Pancreas (tissue), 10 donors: ENCODE measurements at regions not wholly inside any gene's neighbourhood (a gene's known extent, or its start where the extent isn't known, plus 50 kb on each side); places are given as distances from the start of the nearest gene placed in this dataset.

Experiments used
- ATAC-seq, 4 donors: fragments of 200-7000 bp; cut with Tn5 transposase; one replicate each; pipeline versions ENCODE4 v1.8.0 to v1.9.1; 2020; ENCODE audit warnings: mild to moderate bottlenecking in 4 of 4, moderate library complexity in 4 of 4
- DNase-seq, 6 donors: peaks; one replicate each; pipeline ENCODE4 v3.0.0-alpha.2; 2020
- FAIRE-seq: peaks from 2 replicates; lab custom pipeline; 2012; peaks lifted over from hg19 to GRCh38; lab: Jason Lieb, UNC
- H3K27ac ChIP-seq, 4 donors: fragments of 200-600 bp; sonication (generic); 1 replicate in 3 of 4; 2 replicates in 1 of 4; pipeline versions ENCODE4 v1.5.0 to v1.8.0; 2020
- H3K27me3 ChIP-seq, 4 donors: fragments of 200-600 bp; one replicate each; pipeline ENCODE4 v1.8.0; 2021
- H3K36me3 ChIP-seq, 3 donors: fragments of 200-600 bp; sonication (generic) in 1 of 3; one replicate each; pipeline versions ENCODE4 v1.5.0 to v1.8.0; 2020 to 2021
- H3K4me1 ChIP-seq, 3 donors: fragments of 200-600 bp; one replicate each; pipeline ENCODE4 v1.8.0; 2021
- H3K4me3 ChIP-seq, 4 donors: fragments of 200-600 bp; sonication (generic) in 2 of 4; one replicate each; pipeline versions ENCODE4 v1.5.0 to v1.8.0; 2020 to 2021
- H3K9me3 ChIP-seq, 4 donors: fragments of 200-600 bp; one replicate each; pipeline ENCODE4 v1.8.0; 2021
- WGBS, 2 donors: extraction: QIAGEN DNeasy Blood & Tissue Kit; methylation state at CpG; one replicate each; pipeline ENCODE4 v1.1.7; 2013; 5-methylcytosine and 5-hydroxymethylcytosine counted together
- intact Hi-C, 3 donors: fragments of 100-400 bp; cut with DNase I; formaldehyde crosslinking; loops; one replicate each; pipeline versions ENCODE4 v1.11.1 to v1.14.2; 2022
- TF ChIP-seq, protein P1 (sequence below), 4 donors: fragments of 200-600 bp; sonication (generic) in 3 of 4; IDR thresholded peaks; one replicate each; pipeline versions ENCODE4 v1.5.0 to v1.8.0; 2021; ENCODE audit warnings: antibody characterized with exemption in 4 of 4
- donor health status: healthy with polysubstance abuse.
- donor health status: DM: no; HTN: no; CAD: no; lungs with moderate emphysema.
- donor health status: DM: no; HTN: no; CAD: no.
- donor health status: control.
- donor health status: control.
- donor health status: Bipolar disorder and iron deficiency.
- donor health status: DM: yes; HTN: yes; CAD: no.
- donor health status: DM: no; HTN: no; CAD: no.
- donor health status: DM: no; HTN: no; CAD: no.
- donor health status: DM: yes; HTN: yes; CAD: no.

DNA sequence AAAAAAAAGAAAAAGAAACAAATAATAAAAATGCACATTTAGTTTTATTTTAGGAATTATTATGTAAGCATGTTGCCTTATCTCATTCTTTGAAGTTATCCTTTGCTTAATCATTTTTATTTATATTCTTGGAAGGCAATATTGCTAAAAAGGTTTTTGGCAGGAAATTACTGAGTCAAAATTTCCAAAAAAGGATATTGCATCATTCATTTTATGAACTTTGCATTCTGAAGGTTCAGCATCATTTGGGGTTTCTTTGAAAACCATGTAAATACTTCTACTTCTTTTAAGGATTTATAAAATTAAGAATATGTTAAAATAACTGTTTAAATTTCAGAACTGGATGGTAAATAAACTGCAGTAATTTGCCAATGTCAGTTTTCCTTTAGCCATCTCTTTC is 94.2 kb upstream of the CTNND2 start:
- no peaks in the 10 kb centered on the region for H3K36me3 ChIP-seq
- H3K9me3 ChIP-seq: no peaks in the 10 kb centered on the region
- no peak overlapping the region for H3K4me3 ChIP-seq
- DNase-seq (no peak), ATAC-seq (no peak), FAIRE-seq (no peak)
- TF ChIP-seq, protein P1, sequence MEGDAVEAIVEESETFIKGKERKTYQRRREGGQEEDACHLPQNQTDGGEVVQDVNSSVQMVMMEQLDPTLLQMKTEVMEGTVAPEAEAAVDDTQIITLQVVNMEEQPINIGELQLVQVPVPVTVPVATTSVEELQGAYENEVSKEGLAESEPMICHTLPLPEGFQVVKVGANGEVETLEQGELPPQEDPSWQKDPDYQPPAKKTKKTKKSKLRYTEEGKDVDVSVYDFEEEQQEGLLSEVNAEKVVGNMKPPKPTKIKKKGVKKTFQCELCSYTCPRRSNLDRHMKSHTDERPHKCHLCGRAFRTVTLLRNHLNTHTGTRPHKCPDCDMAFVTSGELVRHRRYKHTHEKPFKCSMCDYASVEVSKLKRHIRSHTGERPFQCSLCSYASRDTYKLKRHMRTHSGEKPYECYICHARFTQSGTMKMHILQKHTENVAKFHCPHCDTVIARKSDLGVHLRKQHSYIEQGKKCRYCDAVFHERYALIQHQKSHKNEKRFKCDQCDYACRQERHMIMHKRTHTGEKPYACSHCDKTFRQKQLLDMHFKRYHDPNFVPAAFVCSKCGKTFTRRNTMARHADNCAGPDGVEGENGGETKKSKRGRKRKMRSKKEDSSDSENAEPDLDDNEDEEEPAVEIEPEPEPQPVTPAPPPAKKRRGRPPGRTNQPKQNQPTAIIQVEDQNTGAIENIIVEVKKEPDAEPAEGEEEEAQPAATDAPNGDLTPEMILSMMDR (IDR thresholded peaks at IDR 0.05): no peak
- no peak overlapping the region for H3K27ac ChIP-seq
- intact Hi-C loops: no loop called here
- H3K4me1 ChIP-seq: no peaks in the 10 kb centered on the region
- no peaks in the 10 kb centered on the region for H3K27me3 ChIP-seq

DNA sequence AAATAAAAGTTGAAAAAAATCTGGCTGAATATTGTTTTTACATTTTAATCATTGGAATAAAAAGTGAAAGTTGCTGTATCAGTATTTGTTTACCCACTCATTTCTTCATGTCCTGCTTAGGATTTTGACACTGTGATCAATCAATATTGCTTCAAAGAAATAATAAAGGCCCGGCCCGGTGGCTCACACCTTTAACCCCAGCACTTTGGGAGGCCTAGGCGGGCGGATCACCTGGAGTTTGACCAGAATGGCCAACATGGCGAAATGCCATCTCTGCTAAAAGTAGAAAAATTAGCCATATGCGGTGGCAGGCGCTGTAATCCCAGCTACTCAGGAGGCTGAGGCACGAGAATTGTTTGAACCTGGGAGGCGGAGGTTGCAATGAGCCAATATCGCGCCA is 93.7 kb upstream of the CTNND2 start:
- WGBS, 2 donors: 88 to 89% methylated on average over 11 of the region's 11 CpGs

DNA sequence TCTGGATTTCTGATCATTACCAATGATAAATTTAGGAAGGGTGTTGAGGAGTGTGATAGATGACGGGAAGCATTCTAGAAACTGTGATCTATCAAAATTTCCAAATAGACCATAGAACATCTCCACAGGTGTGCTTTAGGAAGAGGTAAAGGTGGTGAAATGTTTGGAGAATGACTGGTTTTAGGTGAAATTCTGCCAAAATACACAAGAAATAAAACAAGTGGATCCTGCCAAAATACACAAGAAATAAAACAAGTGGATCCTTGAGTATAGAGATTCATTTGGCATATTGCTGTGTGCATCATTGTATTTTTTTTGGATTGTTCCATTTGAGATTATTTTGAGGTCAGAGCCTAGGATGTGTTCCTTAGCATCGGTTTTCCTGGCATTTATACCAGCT is 88.3 kb upstream of the CTNND2 start:
- 66 to 90% methylated on average over 2 of the region's 2 CpGs for WGBS, 2 donors
- intact Hi-C loops: no loop called here
- Histone ChIP-seq H3K4me3 (no peak overlapping the region), H3K27me3 (no peaks in the 10 kb centered on the region), H3K4me1 (no peaks in the 10 kb centered on the region), H3K9me3 (no peaks in the 10 kb centered on the region), H3K36me3 (no peaks in the 10 kb centered on the region), H3K27ac (no peak overlapping the region)
- ATAC-seq (no peak), FAIRE-seq (no peak), DNase-seq (no peak)
- TF ChIP-seq, protein P1 (IDR thresholded peaks at IDR 0.05): no peak

More for the DNA sequence above, 93.7 kb upstream of the CTNND2 start:
- intact Hi-C loops: no loop called here
- no peaks in the 10 kb centered on the region for H3K4me1 ChIP-seq
- no peaks in the 10 kb centered on the region for H3K27me3 ChIP-seq
- DNase-seq (no peak), FAIRE-seq (no peak), ATAC-seq (no peak)
- H3K4me3 ChIP-seq: no peak overlapping the region
- H3K36me3 ChIP-seq: no peaks in the 10 kb centered on the region
- no peaks in the 10 kb centered on the region for H3K9me3 ChIP-seq
- H3K27ac ChIP-seq: no peak overlapping the region
- TF ChIP-seq, protein P1 (IDR thresholded peaks at IDR 0.05): no peak

DNA sequence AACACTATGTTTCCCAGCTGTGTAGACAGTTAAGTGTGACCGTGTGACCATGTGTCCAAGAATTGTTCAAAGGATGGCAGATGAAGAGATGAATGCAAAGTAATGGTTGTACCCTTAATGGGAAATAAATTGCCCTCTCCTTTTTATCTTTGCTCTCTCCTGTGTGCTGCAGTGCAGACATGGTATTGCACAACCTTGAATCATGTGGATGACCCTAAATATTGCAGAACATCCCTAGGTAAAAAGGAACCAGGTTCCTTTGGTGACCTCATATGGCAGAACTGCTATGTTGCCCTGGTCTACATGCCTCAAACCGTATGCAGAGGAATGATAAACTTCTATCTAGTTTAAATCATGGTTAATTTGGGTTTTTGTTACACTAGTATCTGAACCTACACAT is 81.7 kb upstream of the CTNND2 start:
- Histone ChIP-seq H3K4me3 (no peak overlapping the region), H3K27ac (no peak overlapping the region), H3K36me3 (no peaks in the 10 kb centered on the region), H3K27me3 (no peaks in the 10 kb centered on the region), H3K4me1 (no peaks in the 10 kb centered on the region), H3K9me3 (no peaks in the 10 kb centered on the region)
- DNase-seq: no peak
- FAIRE-seq: no peak
- WGBS, 2 donors: 80 to 92% methylated on average over 2 of the region's 2 CpGs
- intact Hi-C loops: no loop called here
- TF ChIP-seq, protein P1 (IDR thresholded peaks at IDR 0.05): no peak
- no peak for ATAC-seq

DNA sequence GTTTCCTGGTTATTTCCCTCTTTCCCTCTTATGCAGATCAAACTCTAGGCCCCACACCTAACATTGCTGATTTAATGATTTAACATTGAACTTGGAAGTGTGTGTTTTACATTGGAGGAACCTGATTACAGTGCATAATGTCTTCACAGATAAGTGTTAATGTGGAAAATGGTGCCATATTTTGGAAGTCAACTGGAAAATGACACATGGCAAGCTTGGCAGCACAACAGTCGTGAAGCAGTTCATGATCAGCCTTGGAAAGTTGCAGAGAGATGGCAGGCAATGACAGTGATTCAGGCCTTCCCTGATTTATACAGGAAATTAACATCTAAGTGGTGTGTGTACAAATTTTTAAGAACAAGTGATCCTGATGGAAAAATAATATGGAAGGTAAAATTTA is 80.0 kb upstream of the CTNND2 start:
- ATAC-seq: no peak
- TF ChIP-seq, protein P1 (IDR thresholded peaks at IDR 0.05): no peak
- Histone ChIP-seq H3K27ac (no peak overlapping the region), H3K4me3 (no peak overlapping the region), H3K4me1 (no peaks in the 10 kb centered on the region), H3K27me3 (no peaks in the 10 kb centered on the region), H3K9me3 (no peaks in the 10 kb centered on the region), H3K36me3 (no peaks in the 10 kb centered on the region)
- FAIRE-seq: no peak
- 69 to 88% methylated on average over 1 of the region's 1 CpG for WGBS, 2 donors
- intact Hi-C loops: no loop called here
- no peak for DNase-seq
